HS-27A (cell line): ENCODE measurements at regions not wholly inside any gene's neighbourhood (a gene's known extent, or its start where the extent isn't known, plus 50 kb on each side); places are given as distances from the start of the nearest gene placed in this dataset.

ENCODE experiments used
- DNase-seq: peaks from one replicate; pipeline ENCODE4 v3.0.0-alpha.2; 2012; ENCODE audit warnings: low read depth, missing footprints

- no peak for DNase-seq
Observed at GRCh38 chr13:105928048-105928447, 607.4 kb downstream of the EFNB2 start.

GRCh38 chr13:105925496-105925895, 610.0 kb downstream of the EFNB2 start:
- DNase-seq: no peak

- DNase-seq: no peak
Observed at GRCh38 chr13:105921711-105922110, 613.8 kb downstream of the EFNB2 start.

DNA sequence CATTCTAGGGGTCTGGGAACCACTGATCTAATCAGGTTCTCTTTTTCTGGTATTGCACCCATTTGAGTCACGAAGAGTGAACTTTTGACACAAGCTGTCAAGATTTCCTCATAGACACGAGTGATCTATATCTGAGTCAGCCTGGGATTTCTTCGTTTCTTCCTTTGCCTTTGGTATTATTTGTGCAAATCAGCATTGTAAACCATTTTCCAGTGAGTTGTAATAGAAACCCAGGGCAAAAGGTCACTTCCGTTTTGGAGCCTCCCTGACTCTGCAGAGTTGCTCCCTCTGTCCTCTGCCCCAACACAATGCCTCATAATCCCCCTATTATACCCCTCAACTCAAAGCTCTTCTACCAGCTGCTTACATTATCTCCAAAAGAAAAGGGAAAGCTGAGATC, 615.1 kb downstream of the EFNB2 start:
- DNase-seq: no peak

DNA sequence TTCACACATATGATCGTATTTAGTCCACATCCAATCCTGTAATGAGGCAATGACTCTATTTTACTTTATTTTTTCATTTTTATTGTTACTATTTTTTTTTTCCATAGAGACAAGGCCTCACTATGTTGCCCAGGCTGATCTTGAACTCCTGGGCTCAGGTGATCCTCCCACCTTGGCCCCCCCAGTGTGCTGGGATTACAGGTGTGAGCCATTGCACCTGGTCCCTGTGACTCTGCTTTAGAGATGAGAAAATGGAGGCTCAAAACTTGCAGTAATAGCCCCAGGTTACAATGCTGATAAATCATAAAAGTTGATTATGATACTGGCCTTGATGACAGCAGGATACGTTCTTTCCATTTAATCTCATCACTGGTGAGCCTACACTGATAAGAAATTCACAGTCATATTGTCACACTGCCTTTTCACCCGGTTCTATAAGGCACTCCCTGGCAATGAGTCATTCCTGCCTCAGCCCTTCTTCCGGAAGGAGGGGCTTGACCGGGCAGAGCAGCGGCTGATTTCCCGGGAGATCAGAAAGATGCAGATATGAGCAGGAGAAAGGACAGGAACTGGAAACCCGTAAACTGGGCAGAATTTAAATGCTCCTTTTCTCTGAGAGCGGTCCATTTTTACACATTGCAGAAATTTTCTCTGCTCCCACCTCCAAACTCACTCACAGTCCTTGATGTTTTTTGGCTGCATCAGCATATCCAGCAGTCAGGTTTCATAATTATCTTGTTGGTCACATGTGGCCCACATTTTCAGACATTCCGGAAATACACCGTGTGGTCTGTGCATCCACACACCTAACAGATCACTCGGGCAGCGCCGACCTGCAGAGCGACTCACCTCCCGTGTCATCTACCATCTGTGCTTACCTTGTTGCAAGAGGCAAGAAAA, 616.4 kb downstream of the EFNB2 start:
- no peak for DNase-seq

- DNase-seq: no peak
Observed at GRCh38 chr13:105915146-105915850, 620.2 kb downstream of the EFNB2 start.

GRCh38 chr13:105914291-105915036, 621.0 kb downstream of the EFNB2 start:
- DNase-seq: no peak

DNA sequence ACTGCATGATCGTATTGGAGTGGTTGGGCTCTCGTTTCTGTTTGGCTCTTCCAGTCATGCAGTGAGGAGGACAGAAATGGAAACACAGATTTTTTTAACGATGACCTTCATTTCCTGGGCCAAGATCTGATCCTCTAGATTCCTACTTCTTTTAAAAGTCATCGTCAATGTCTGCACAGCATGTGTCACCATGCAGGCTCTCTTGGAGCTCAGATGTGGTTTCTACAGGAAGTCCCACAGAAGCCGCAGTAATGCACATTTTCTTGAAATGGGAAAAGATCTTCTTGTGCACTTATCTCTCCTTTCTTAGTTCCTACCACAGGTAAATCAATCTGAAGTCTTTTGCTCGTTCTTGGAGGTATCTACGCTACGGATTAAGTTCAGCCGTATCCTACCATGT, 626.9 kb downstream of the EFNB2 start:
- DNase-seq: no peak

GRCh38 chr13:105907319-105908019, 628.0 kb downstream of the EFNB2 start:
- DNase-seq: no peak

DNA sequence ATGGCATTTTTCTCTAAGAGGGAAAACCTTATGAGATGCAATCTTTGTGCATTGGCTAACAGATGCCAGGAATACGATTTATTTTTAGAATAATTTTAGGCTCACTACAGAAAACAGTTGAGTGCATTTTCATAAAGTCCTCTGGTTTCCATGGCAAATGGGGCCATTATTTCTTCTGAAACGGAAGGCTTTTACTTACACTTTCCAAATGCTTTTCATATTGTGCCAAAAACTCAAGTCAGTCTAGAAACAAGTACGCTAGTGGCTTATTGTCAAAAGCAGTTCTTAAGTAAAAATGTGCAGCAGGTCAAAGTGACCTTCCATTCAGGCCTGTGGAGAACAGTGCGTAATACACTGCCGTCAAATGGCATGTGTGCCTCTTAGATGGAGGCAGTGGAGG, 628.7 kb downstream of the EFNB2 start:
- no peak for DNase-seq

DNA sequence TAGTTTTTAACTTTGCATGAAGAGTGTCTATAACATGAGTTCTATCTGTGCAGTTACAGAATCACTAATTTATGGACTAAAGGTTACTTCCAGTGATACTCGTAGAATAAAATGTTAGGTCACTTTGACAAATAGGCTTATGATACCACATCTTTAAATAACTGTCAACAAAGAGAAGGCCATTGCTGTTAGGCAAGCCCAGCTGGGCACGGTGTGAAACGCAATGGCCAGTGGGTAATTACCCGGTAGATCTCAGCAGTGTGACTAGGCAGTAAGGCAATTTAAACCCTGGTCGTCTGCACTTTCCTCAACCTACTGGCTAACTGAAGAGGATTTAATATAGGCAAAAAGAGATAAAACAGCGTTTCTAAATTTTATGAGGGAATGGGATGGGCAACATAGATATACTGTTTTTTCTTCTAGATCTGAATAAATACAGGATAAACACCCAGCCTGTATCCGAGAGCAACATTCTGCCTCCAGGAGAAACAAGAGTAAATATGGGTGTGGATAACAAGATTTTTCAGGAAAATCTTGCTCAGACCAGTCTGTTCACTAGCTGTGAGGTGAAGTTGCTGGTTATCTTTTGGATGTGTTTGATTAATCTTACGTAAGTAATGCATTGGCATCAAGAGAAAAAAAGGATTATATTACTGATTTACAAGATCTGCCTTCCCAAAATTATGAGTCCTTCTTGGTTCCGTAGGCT, 631.3 kb downstream of the EFNB2 start:
- DNase-seq: no peak

GRCh38 chr13:105902396-105902795, 633.1 kb downstream of the EFNB2 start:
- no peak for DNase-seq

DNA sequence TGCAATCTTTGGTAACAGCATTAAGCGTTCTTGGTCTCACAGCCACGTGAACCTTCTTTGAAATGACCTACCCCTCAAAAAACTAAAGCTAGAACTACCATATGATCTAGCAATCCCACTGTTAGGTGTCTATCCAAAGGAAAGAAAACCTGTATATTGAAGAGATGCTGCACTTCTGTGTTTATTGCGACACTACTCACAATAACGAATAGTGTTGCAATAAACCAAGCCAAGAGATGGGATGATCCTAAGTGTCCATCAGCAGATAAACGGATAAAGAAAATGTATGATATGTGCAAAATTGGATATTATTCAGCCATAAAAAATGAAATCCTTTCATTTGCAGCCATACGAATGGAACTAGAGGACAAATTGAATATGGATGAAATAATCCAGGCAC, 637.9 kb downstream of the EFNB2 start:
- DNase-seq: no peak

GRCh38 chr13:105894697-105895096, 640.8 kb downstream of the EFNB2 start:
- DNase-seq: no peak

DNA sequence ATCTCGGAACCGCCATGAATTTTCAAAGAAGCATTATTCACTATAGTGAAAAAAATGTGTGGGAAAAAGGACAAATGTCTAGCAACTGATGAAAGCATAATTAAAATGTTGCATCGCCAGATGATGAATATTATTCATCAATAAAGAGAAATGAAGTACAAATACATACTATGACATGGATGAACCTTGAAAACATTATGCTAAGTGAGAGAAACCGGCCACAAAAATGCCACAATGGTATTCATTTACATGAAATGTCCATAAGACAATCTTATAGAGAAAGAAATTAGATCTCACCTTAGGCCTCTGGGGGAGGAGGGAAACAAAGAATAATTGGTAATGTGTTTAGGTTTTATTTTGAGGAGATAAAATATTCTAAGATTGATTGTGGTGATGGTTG, 645.0 kb downstream of the EFNB2 start:
- DNase-seq: no peak

DNA sequence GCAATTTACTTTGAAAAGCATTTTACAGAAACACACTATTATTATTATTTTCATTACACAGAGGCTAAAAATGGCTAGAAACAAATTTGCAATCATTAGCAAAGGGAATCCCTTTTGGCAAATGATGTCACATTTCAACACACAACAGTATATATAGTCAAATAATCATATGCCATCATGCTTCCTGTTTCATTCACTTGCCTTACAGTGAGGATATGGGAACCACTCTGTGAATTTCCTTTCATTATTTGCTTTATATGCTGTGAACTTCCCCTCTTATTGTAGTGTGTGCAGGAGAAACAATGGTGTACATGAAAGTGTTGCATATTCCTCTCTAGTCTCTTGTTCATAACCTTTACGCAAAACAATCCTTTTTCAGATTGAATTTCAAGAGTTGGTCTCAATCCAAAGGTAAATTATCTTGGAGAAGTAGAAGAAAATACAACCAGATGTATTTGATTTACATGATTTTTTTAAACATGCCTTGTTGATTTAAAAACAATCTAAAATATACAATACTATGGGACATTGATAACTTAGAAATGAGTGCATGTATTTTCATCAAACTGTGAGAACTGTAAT, 657.3 kb downstream of the EFNB2 start:
- DNase-seq: no peak

- no peak for DNase-seq
Observed at GRCh38 chr13:105874814-105875213, 660.6 kb downstream of the EFNB2 start.

GRCh38 chr13:105871768-105872167, 663.7 kb downstream of the EFNB2 start:
- no peak for DNase-seq

- no peak for DNase-seq
Observed at GRCh38 chr13:105871326-105871725, 664.1 kb downstream of the EFNB2 start.

- no peak for DNase-seq
Observed at GRCh38 chr13:105863300-105863920, 672.1 kb downstream of the EFNB2 start.

- DNase-seq: no peak
Observed at GRCh38 chr13:105848494-105848893, 687.0 kb downstream of the EFNB2 start.
